GM21786 (cell line): ENCODE measurements at regions not wholly inside any gene's neighbourhood (a gene's known extent, or its start where the extent isn't known, plus 50 kb on each side); places are given as distances from the start of the nearest gene placed in this dataset.

Experiments
- ATAC-seq: cut with Tn5 transposase; IDR thresholded peaks from one replicate; pipeline ENCODE4 v1.9.1; 2021; ENCODE audit not compliant: unreplicated experiment

GRCh38 chr1:55658917-55659316 lies 443.8 kb upstream of the USP24 start:
- ATAC-seq: no peak

DNA sequence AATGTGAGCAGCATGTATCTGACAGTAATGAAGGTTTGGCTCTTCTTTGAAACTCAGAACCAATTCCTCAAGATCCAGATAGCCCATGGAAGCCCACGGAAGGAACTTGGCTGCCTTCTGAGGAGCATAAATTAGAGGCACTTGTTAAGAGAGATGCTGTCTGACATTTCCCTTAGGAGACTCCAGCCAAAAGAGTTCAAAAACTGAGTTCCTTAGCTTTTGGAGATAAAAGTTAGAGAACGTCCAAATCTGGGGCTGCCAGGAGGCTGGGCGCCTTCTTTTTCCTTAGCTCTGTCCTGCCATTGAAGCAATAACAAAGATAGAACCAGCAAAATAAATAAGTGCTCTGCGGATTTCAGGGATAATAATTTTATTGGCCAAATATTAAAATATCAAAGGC lies 439.6 kb upstream of the USP24 start:
- ATAC-seq: no peak

- no peak for ATAC-seq
Observed at GRCh38 chr1:55654171-55654570, 439.0 kb upstream of the USP24 start.

GRCh38 chr1:55650444-55650843 lies 435.3 kb upstream of the USP24 start:
- no peak for ATAC-seq

GRCh38 chr1:55646181-55646580 lies 431.0 kb upstream of the USP24 start:
- no peak for ATAC-seq

DNA sequence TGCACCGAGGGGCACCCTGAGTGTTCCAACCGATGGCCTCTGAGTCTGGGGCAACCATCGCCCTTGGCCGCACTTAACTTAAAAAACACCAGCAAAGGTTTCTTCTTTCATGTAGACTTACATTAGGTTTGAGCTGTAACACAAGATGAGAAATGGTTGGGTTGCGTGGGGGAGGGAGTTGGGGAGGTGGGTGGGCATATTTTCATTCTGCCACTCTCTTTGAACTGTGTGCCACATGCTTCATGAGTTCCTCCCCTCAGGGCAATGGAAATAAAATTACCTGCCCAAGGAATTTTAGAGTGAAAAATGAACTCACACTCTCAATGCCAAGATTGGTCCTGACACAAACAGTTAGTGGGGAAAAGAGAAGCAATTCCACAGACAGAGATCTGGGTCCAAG lies 430.1 kb upstream of the USP24 start:
- no peak for ATAC-seq

DNA sequence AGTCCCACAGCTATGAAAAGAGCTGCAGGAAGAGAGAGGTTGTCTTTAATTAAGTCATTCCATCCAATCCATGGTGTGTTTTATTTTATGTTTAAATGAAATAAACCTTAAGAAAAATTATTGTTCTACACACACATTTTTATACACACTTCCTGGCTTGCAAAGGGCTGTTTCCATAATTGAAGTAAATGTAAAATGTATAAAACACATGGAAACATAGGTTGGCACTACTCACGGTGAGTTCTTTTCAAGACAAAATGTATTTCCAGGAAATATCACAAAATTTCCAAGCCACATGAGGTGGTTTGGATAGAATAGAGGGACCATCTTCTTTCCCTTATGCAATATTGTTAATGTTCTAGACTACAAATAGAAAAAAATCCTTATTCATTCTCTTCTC lies 426.8 kb upstream of the USP24 start:
- ATAC-seq: no peak

DNA sequence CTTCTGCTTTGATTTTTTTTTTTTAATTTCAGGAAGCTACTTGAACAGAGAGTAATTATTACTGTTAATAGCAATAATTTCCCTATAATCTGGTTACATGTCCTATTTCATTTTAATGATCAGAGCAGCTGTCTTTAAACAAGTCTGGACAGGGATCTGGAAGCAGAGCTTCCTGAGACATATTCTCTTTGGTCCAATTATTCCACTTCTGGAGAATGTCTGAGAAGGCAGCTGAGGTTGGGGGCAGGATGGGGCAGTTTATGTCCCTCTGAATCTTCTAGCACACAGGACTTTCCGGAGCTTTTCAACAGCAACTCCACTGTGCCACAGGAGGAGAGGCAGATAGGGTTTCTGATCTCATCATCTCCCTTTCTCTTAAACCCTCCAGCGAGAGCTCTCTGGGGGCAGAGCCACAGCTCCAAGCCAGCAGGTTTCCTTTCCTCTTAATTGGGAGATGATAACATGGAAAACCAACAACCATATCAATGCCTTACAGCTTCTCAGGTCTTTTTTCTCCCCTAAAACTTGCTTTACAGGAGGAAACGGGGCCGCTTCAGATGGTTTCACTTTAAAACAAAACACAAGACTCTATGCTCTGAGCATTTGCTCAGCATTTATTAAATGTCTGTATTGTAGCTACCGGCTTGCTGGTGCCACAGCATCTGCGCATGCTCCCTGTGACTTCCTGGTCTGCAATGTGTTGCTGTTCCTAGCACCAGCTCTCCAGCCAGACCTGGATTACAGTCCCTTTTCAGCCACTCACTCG lies 425.7 kb upstream of the USP24 start:
- no peak for ATAC-seq

GRCh38 chr1:55639526-55639925 lies 424.4 kb upstream of the USP24 start:
- no peak for ATAC-seq

- ATAC-seq: no peak
Observed at GRCh38 chr1:55639051-55639450, 423.9 kb upstream of the USP24 start.

GRCh38 chr1:55636696-55637095 lies 421.5 kb upstream of the USP24 start:
- ATAC-seq: no peak

DNA sequence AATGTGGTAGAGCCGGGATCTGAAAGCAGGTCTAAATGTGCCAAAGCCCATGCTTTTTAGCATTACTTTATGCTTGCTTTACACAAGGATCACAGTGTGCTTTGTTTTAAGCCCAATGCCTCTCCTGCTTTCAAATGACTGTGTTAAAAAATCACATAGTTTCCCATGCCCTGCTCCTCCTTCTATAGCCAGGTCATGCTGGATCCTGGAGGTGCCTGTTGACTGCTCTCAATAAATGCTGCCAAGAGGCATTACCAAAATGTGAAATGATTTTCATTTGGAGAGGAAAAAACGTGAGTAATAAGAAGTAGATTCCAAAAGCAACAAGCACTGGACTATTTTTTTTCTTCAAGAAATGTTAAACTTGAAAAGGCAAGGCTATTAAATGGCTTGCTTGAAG lies 420.7 kb upstream of the USP24 start:
- ATAC-seq: no peak

- ATAC-seq: no peak
Observed at GRCh38 chr1:55634516-55634915, 419.4 kb upstream of the USP24 start.

- ATAC-seq: no peak
Observed at GRCh38 chr1:55632906-55633305, 417.7 kb upstream of the USP24 start.

DNA sequence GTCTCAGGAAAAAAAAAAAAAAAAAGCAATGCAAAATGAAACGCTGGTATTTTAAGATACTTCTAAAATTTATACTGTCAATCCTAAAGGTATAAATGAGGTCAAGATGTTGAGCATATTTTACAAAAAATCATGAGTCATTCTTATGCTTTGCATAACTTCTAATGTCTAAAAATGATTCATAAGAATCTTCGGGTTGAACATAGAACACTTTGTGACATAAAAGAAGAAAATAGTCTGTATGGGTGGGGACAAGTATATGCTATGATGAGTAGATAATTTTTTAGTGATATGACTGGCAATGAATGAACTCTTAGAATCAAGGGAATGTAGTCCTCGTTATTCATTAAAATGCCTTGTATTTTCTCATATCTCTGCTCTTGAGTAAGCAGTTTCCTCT lies 416.9 kb upstream of the USP24 start:
- no peak for ATAC-seq

GRCh38 chr1:55631509-55631908 lies 416.3 kb upstream of the USP24 start:
- ATAC-seq: no peak

- no peak for ATAC-seq
Observed at GRCh38 chr1:55626326-55626725, 411.2 kb upstream of the USP24 start.

GRCh38 chr1:55624766-55625165 lies 409.6 kb upstream of the USP24 start:
- ATAC-seq: no peak

- no peak for ATAC-seq
Observed at GRCh38 chr1:55623311-55623710, 408.1 kb upstream of the USP24 start.

DNA sequence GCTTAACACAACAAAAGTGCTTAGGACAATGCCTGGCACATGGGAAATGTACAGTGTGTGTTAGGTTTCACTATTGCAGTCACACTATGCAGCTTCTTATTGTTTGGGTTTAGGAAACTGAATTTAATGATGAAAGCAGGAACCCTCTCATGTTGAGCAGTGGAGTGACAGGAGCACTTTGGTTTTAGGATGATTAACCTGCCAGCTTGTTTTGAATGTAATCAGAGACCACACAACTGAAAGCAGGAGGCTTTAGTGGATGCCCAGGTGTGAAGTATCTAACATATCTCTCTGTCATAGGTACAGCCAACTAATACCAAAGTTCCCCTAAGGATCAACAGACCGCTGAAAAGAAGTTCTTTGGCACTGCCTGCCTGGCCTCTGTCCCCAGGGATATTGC lies 406.9 kb upstream of the USP24 start:
- ATAC-seq: no peak

- ATAC-seq: no peak
Observed at GRCh38 chr1:55618199-55618598, 403.0 kb upstream of the USP24 start.

DNA sequence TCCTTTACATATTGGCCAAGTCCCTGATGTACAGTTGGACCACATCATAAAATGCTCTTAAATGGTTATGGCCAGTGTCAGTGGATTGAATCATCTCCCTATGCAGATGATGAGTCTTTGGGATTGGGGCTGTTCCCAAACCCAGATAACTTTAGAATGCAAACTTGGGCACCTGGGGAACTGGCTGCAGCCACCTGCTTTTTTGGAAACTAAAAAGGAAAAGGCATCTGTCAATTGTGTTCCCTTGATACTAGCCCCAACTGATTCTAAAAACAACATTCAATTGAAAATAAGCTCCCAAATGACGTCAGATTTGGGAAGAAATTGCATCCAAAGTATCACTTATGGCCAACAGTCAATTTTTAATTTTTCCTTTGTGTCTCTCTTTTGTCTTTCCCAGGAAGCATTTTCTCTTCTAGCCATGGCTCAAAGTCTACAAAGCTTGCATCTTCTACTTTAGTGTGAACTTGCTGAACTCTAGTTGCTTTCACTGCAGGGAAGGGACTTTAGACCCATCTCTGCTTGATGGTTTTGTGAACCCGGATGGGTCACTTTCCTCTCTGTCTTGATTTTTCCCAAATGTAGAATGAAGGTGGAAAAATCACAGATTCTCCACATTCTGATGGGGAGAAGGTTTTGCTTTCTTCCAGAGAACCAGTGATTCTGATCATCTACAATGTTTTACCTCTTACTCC lies 402.3 kb upstream of the USP24 start:
- ATAC-seq: no peak

DNA sequence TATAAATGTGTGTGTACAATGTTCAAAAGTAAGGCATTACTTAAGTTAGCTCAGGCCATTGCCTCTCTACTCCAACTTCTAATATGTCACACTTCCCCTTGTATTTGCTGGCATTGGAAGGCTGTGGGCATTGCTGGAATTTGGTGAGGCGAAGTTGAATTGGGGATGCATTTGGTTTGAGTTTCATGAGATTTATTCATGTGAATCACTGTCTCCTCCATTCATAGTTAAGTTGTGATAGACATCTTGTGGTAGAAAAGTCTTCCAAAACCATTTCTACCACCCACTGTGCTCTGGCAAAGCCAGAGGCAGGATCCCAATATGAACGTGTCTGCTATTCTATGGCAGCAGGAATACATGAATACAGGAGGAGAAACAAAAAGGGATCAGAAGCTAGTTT lies 397.8 kb upstream of the USP24 start:
- ATAC-seq: no peak
